HEK293T (cell line): ENCODE measurements at regions not wholly inside any gene's neighbourhood (a gene's known extent, or its start where the extent isn't known, plus 50 kb on each side); places are given as distances from the start of the nearest gene placed in this dataset.
"Not testable (repeated sequence)": the region's sequence is repeated elsewhere in the genome, so short reads cannot be mapped to it uniquely, and the experiment has no call there.

Experiments
- CTCF ChIA-PET: fragments of 350-600 bp; formaldehyde crosslinking; extraction: SDS; loops from one replicate; lab custom pipeline; 2021; ENCODE audit warnings: antibody characterized with exemption, inconsistent platforms; lab: Yijun Ruan, JAX
- POLR2A ChIA-PET: fragments of 350-600 bp; formaldehyde crosslinking; extraction: SDS; loops from one replicate; lab custom pipeline; 2020; ENCODE audit warnings: antibody characterized with exemption, inconsistent platforms; lab: Yijun Ruan, JAX
- DNase-seq: peaks from one replicate; pipeline ENCODE4 v3.0.0; 2012; ENCODE audit warnings: mixed read lengths; ENCODE audit errors: extremely low spot score
- ARNT ChIP-seq: fragments of 450-650 bp; IDR thresholded peaks from 2 replicates; pipeline ENCODE4 v1.6.1; 2017; ENCODE audit warnings: mild to moderate bottlenecking
- BHLHE40 ChIP-seq: fragments of 450-650 bp; IDR thresholded peaks from 2 replicates; pipeline ENCODE4 v1.6.1; 2016; ENCODE audit warnings: mild to moderate bottlenecking, moderate library complexity, borderline replicate concordance
- CTBP1 ChIP-seq: fragments of 450-650 bp; IDR thresholded peaks from 2 replicates; pipeline ENCODE4 v1.6.1; 2016; ENCODE audit warnings: borderline replicate concordance
- ELF4 ChIP-seq: fragments of 450-650 bp; IDR thresholded peaks from 2 replicates; pipeline ENCODE4 v1.6.1; 2017; ENCODE audit warnings: antibody characterized with exemption
- FOXA1 ChIP-seq: fragments of 450-650 bp; IDR thresholded peaks from 2 replicates; pipeline ENCODE4 v1.6.1; 2016; ENCODE audit warnings: mild to moderate bottlenecking
- FOXK2 ChIP-seq: fragments of 450-650 bp; IDR thresholded peaks from 2 replicates; pipeline ENCODE4 v1.6.1; 2016; ENCODE audit warnings: mild to moderate bottlenecking
- FOXM1 ChIP-seq: fragments of 450-650 bp; IDR thresholded peaks from 2 replicates; pipeline ENCODE4 v1.6.1; 2017; ENCODE audit warnings: mild to moderate bottlenecking, borderline replicate concordance
- HDGF ChIP-seq: fragments of 450-650 bp; IDR thresholded peaks from 2 replicates; pipeline ENCODE4 v1.6.1; 2017; ENCODE audit warnings: antibody characterized with exemption, borderline replicate concordance
- L3MBTL2 ChIP-seq: fragments of 450-650 bp; conservative IDR thresholded peaks from 2 replicates; pipeline ENCODE4 v1.6.1; 2016; ENCODE audit warnings: mild to moderate bottlenecking
- LEF1 ChIP-seq: fragments of 450-650 bp; IDR thresholded peaks from 2 replicates; pipeline ENCODE4 v1.6.1; 2017; ENCODE audit warnings: mild to moderate bottlenecking, borderline replicate concordance
- NFRKB ChIP-seq: fragments of 450-650 bp; IDR thresholded peaks from 2 replicates; pipeline ENCODE4 v1.6.1; 2016; ENCODE audit warnings: mild to moderate bottlenecking, moderate library complexity
- PKNOX1 ChIP-seq: fragments of 450-650 bp; IDR thresholded peaks from 2 replicates; pipeline ENCODE4 v1.6.1; 2016
- SP1 ChIP-seq: fragments of 450-650 bp; IDR thresholded peaks from 2 replicates; pipeline ENCODE4 v1.6.1; 2017
- SUZ12 ChIP-seq: fragments of 450-650 bp; IDR thresholded peaks from 2 replicates; pipeline ENCODE4 v1.6.1; 2016; ENCODE audit warnings: mild to moderate bottlenecking
- TARDBP ChIP-seq: fragments of 450-650 bp; IDR thresholded peaks from 2 replicates; pipeline ENCODE4 v1.6.1; 2016
- ZNF384 ChIP-seq: fragments of 450-650 bp; IDR thresholded peaks from 2 replicates; pipeline ENCODE4 v1.6.1; 2016

GRCh38 chr12:43235721-43236120 lies 316.3 kb downstream of the ADAMTS20 start:
- TF ChIP-seq HDGF (no peak), TARDBP (no peak)
- DNase-seq, result no peak
- CTCF ChIA-PET, result no interaction called here
- POLR2A ChIA-PET, result no interaction called here

- ChIA-PET CTCF (no interaction called here), POLR2A (no interaction called here)
- DNase-seq, result no peak
- TF ChIP-seq CTBP1, result no peak
- TF ChIP-seq LEF1, result no peak
Measured at GRCh38 chr12:43233861-43234260, 318.1 kb downstream of the ADAMTS20 start.

GRCh38 chr12:43226151-43226550 lies 325.9 kb downstream of the ADAMTS20 start:
- TF ChIP-seq ELF4, result no peak
- TF ChIP-seq ZNF384, result no peak
- no peak for TF ChIP-seq FOXK2
- no peak for TF ChIP-seq L3MBTL2
- TF ChIP-seq NFRKB, result no peak
- TF ChIP-seq HDGF, result no peak
- TF ChIP-seq SUZ12, result no peak
- TF ChIP-seq ARNT, result no peak
- TF ChIP-seq FOXA1, result no peak
- TF ChIP-seq TARDBP, result no peak
- no peak for TF ChIP-seq CTBP1
- no peak for TF ChIP-seq FOXM1
- no peak for TF ChIP-seq LEF1
- no peak for TF ChIP-seq BHLHE40
- no peak for TF ChIP-seq PKNOX1
- TF ChIP-seq SP1, result no peak
- POLR2A ChIA-PET, result no interaction called here
- CTCF ChIA-PET, result no interaction called here

GRCh38 chr12:43224190-43224805 lies 327.7 kb downstream of the ADAMTS20 start:
- POLR2A ChIA-PET, CTCF ChIA-PET, DNase-seq: not testable (repeated sequence)

More at GRCh38 chr12:43226151-43226550, 325.9 kb downstream of the ADAMTS20 start:
- DNase-seq, result no peak

GRCh38 chr12:43222796-43223195 lies 329.2 kb downstream of the ADAMTS20 start:
- no peak for DNase-seq
- no peak for TF ChIP-seq NFRKB
- TF ChIP-seq ARNT, result no peak
- TF ChIP-seq TARDBP, result no peak
- POLR2A ChIA-PET, result no interaction called here
- CTCF ChIA-PET, result no interaction called here

GRCh38 chr12:43221216-43221615 lies 330.8 kb downstream of the ADAMTS20 start:
- no peak for TF ChIP-seq CTBP1
- TF ChIP-seq FOXK2, result no peak
- no peak for TF ChIP-seq FOXA1
- TF ChIP-seq BHLHE40, result no peak
- no peak for TF ChIP-seq LEF1
- TF ChIP-seq ARNT, result no peak
- TF ChIP-seq SUZ12, result no peak
- no peak for TF ChIP-seq FOXM1
- no peak for TF ChIP-seq TARDBP
- no peak for TF ChIP-seq SP1
- ChIA-PET POLR2A (no interaction called here), CTCF (no interaction called here)
- no peak for DNase-seq

GRCh38 chr12:43216490-43216889 lies 335.5 kb downstream of the ADAMTS20 start:
- ChIA-PET POLR2A (no interaction called here), CTCF (no interaction called here)
- no peak for DNase-seq
- TF ChIP-seq SUZ12 (no peak), NFRKB (no peak), BHLHE40 (no peak), TARDBP (no peak), ZNF384 (no peak), HDGF (no peak), LEF1 (no peak), FOXA1 (no peak), ELF4 (no peak), PKNOX1 (no peak), L3MBTL2 (no peak), FOXM1 (no peak)

GRCh38 chr12:43214166-43214565 lies 337.8 kb downstream of the ADAMTS20 start:
- POLR2A ChIA-PET, result no interaction called here
- CTCF ChIA-PET, result interaction anchor here (0.5 kb wide), 1 partner anchor 645 kb away, joined by 3 read pairs; no protein-coding TSS in a partner anchor
- no peak for DNase-seq
- no peak for TF ChIP-seq FOXM1
- no peak for TF ChIP-seq HDGF
- no peak for TF ChIP-seq ZNF384
- TF ChIP-seq BHLHE40, result no peak
- no peak for TF ChIP-seq FOXA1
